HCT116 (cell line): ENCODE measurements at regions not wholly inside any gene's neighbourhood (a gene's known extent, or its start where the extent isn't known, plus 50 kb on each side); places are given as distances from the start of the nearest gene placed in this dataset.

Experiments
- ATAC-seq: fragments of 200-7000 bp; cut with Tn5 transposase; 2 replicates; pipeline ENCODE4 v1.9.1; 2020; ENCODE audit warnings: mild to moderate bottlenecking, moderate library complexity
- BruUV-seq: library from RNA; stranded (reverse); fragments of 400-500 nt; replicated peaks from 2 replicates; lab custom pipeline; 2021; lab: Mats Ljungman, UMichigan
- CTCF ChIA-PET: fragments of 300-600 bp; sonication (Branson Sonifier 250); formaldehyde crosslinking; loops from one replicate; lab custom pipeline; 2021; ENCODE audit warnings: antibody characterized with exemption; lab: Charles Lee
- POLR2A ChIA-PET: fragments of 300-600, 350-600 bp; sonication (Branson Sonifier 250); formaldehyde crosslinking; loops from one replicate; lab custom pipeline; 2021; ENCODE audit warnings: antibody characterized with exemption; lab: Charles Lee
- RAD21 ChIA-PET, 2 experiments: fragments of 300-600 bp; sonication (Branson Sonifier 250); formaldehyde crosslinking; loops; one replicate each; lab custom pipeline; 2023; ENCODE audit warnings: low total read pairs in 2 of 2; ENCODE audit not compliant: uncharacterized antibody in 2 of 2, unreplicated experiment in 2 of 2, low non-redundant PET in 1 of 2; lab: Charles Lee
- DNase-seq: peaks from one replicate; pipeline ENCODE4 v3.0.0-alpha.2; 2010; ENCODE audit warnings: low read depth, low spot score
- H2AFZ ChIP-seq: fragments of 200-600 bp; shearing (Covaris generic), sonication (generic); 2 replicates; pipeline ENCODE4 v1.6.1; 2017; ENCODE audit warnings: low read depth, mixed run types, mixed read lengths, antibody characterized with exemption, low read length; ENCODE audit not compliant: poor library complexity, severe bottlenecking
- H3K27ac ChIP-seq: 2 replicates; pipeline ENCODE4 v1.5.1; 2012; ENCODE audit warnings: low read depth, low read length
- H3K27me3 ChIP-seq: fragments of 200-600 bp; sonication (generic); 2 replicates; pipeline ENCODE4 v1.6.1; 2016; ENCODE audit warnings: mixed run types, low read length, mixed read lengths; ENCODE audit not compliant: insufficient read depth
- H3K36me3 ChIP-seq, 2 experiments: fragments of 200-500 bp in 1 of 2; fragments of 200-600 bp in 1 of 2; sonication (Bioruptor generic) in 1 of 2; sonication (generic) in 1 of 2; 2 replicates each; pipeline versions ENCODE4 v1.5.1 to v1.6.1; 2014 to 2016; ENCODE audit warnings: low read length in 2 of 2, inconsistent platforms in 1 of 2, mixed read lengths in 1 of 2, mixed run types in 1 of 2; ENCODE audit not compliant: insufficient read depth in 2 of 2, control insufficient read depth in 1 of 2
- H3K4me1 ChIP-seq, 2 experiments: fragments of 200-600 bp in 1 of 2; sonication (generic) in 1 of 2; 2 replicates each; pipeline versions ENCODE4 v1.5.1 to v1.6.1; 2012 to 2017; ENCODE audit warnings: low read length in 2 of 2, inconsistent platforms in 1 of 2, mild to moderate bottlenecking in 1 of 2, mixed read lengths in 1 of 2, mixed run types in 1 of 2, moderate library complexity in 1 of 2; ENCODE audit not compliant: insufficient read depth in 2 of 2, control insufficient read depth in 1 of 2
- H3K4me2 ChIP-seq: fragments of 200-600 bp; sonication (generic); 2 replicates; pipeline ENCODE4 v1.6.1; 2017; ENCODE audit warnings: mixed run types, low read length, mixed read lengths
- H3K4me3 ChIP-seq, 2 experiments: fragments of 200-600 bp in 1 of 2; sonication (generic) in 1 of 2; replicated peaks in 1 of 2; 2 replicates each; pipeline ENCODE4 v1.5.1; 2011 to 2016; ENCODE audit warnings: low read length in 2 of 2, control low read depth in 1 of 2, low read depth in 1 of 2, mild to moderate bottlenecking in 1 of 2, mixed read lengths in 1 of 2, mixed run types in 1 of 2
- H3K79me2 ChIP-seq: fragments of 200-600 bp; sonication (generic); 2 replicates; pipeline ENCODE4 v1.6.1; 2017; ENCODE audit warnings: mild to moderate bottlenecking, mixed run types, low read length, moderate library complexity, mixed read lengths; ENCODE audit not compliant: insufficient read depth
- H3K9ac ChIP-seq: fragments of 200-600 bp; sonication (generic); 2 replicates; pipeline ENCODE4 v1.6.1; 2016; ENCODE audit warnings: low read length, mixed read lengths
- H3K9me2 ChIP-seq: fragments of 200-600 bp; sonication (generic), shearing (Covaris generic); 2 replicates; pipeline ENCODE4 v1.6.1; 2017; ENCODE audit warnings: mixed run types, mild to moderate bottlenecking, moderate library complexity; ENCODE audit not compliant: insufficient read depth
- H3K9me3 ChIP-seq, 2 experiments: fragments of 200-500 bp in 1 of 2; fragments of 200-600 bp in 1 of 2; sonication (Bioruptor generic) in 1 of 2; sonication (generic) in 1 of 2; 2 replicates each; pipeline ENCODE4 v1.6.1; 2014 to 2017; ENCODE audit warnings: low read length in 2 of 2, mixed read lengths in 2 of 2, inconsistent platforms in 1 of 2, low read depth in 1 of 2, mild to moderate bottlenecking in 1 of 2, mixed run types in 1 of 2, moderate library complexity in 1 of 2; ENCODE audit not compliant: control insufficient read depth in 1 of 2, insufficient read depth in 1 of 2
- H4K20me1 ChIP-seq: fragments of 200-600 bp; sonication (generic), shearing (Covaris generic); 2 replicates; pipeline ENCODE4 v1.6.1; 2017; ENCODE audit warnings: mixed run types, mild to moderate bottlenecking, moderate library complexity; ENCODE audit not compliant: insufficient read depth
- CBX3 ChIP-seq: IDR thresholded peaks from 2 replicates; pipeline ENCODE4 v1.6.1; 2012; ENCODE audit warnings: low read depth
- EZH2 ChIP-seq: fragments of 200-600 bp; sonication (generic); IDR thresholded peaks from 2 replicates; pipeline ENCODE4 v1.6.1; 2017; ENCODE audit warnings: antibody characterized with exemption, mixed run types
- EZH2phosphoT487 ChIP-seq: fragments of 200-600 bp; IDR thresholded peaks from 2 replicates; pipeline ENCODE4 v1.6.1; 2018; ENCODE audit warnings: antibody characterized with exemption, borderline replicate concordance
- JUND ChIP-seq: IDR thresholded peaks from 2 replicates; pipeline ENCODE4 v1.6.1; 2012
- MAX ChIP-seq: IDR thresholded peaks from 2 replicates; pipeline ENCODE4 v1.6.1; 2012
- RAD21 ChIP-seq: IDR thresholded peaks from 2 replicates; pipeline ENCODE4 v1.6.1; 2012; ENCODE audit warnings: low read depth, mild to moderate bottlenecking
- REST ChIP-seq: IDR thresholded peaks from 2 replicates; pipeline ENCODE4 v1.6.1; 2012; ENCODE audit warnings: low read depth
- SRF ChIP-seq: IDR thresholded peaks from 2 replicates; pipeline ENCODE4 v1.6.1; 2012; ENCODE audit warnings: low read depth
- YY1 ChIP-seq: IDR thresholded peaks from 2 replicates; pipeline ENCODE4 v1.6.1; 2011; ENCODE audit warnings: low read length, low read depth, moderate library complexity, mild to moderate bottlenecking; ENCODE audit not compliant: insufficient replicate concordance; ENCODE audit errors: extremely low read depth
- ZBTB33 ChIP-seq: IDR thresholded peaks from 2 replicates; pipeline ENCODE4 v1.6.1; 2011; ENCODE audit warnings: mild to moderate bottlenecking, low read length, moderate library complexity; ENCODE audit not compliant: insufficient replicate concordance; ENCODE audit errors: extremely low read depth
- intact Hi-C: fragments of 100-400 bp; cut with micrococcal nuclease; formaldehyde crosslinking; loops from 2 replicates; pipeline ENCODE4 v1.10.0; 2022

DNA sequence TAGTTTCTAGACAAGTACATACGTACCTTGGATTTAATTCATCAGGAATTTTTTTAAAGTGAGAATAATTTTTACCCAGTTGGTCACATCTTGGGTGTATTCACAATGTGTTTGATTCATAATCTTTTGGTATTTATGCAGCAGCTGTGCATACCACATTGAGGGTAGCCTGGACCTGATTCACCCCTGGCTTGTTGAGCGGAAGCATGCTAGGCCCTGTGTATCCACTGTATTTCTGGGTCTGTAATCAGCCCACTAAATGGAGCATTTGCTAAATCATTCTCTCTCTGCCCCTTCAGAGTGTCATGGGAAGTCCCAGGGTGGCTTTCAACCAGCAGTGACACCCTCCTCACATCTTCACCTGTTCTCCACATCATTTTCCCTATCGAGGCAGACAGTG, 203.8 kb upstream of the RGS6 start:
- H3K9me2 ChIP-seq: no peaks in the 10 kb centered on the region
- DNase-seq: no peak
- no peak overlapping the region for H3K4me3 ChIP-seq
- no peak overlapping the region for H3K4me2 ChIP-seq
- POLR2A ChIA-PET: no interaction called here
- no peaks in the 10 kb centered on the region for H3K9me3 ChIP-seq
- no peaks in the 10 kb centered on the region for H3K4me1 ChIP-seq
- H3K79me2 ChIP-seq: no peaks in the 10 kb centered on the region
- intact Hi-C loops: no loop called here
- no peaks in the 10 kb centered on the region for H3K27me3 ChIP-seq
- no peaks in the 10 kb centered on the region for H3K36me3 ChIP-seq
- H3K9ac ChIP-seq: no peak overlapping the region
- CTCF ChIA-PET: no interaction called here
- TF ChIP-seq REST (no peak), JUND (no peak)
- TF ChIP-seq, all 23 proteins: peak for 0
- no TSS peak for BruUV-seq
- RAD21 ChIA-PET: no interaction called here
- H2AFZ ChIP-seq: no peak overlapping the region
- no peaks in the 10 kb centered on the region for H4K20me1 ChIP-seq
- H3K27ac ChIP-seq: no peak overlapping the region
- no peak for ATAC-seq

- H3K36me3 ChIP-seq: no peaks in the 10 kb centered on the region; a peak in 1 of 4 replicates
- DNase-seq: no peak
- H2AFZ ChIP-seq: no peak overlapping the region
- no peaks in the 10 kb centered on the region for H3K9me2 ChIP-seq
- no peak overlapping the region for H3K9ac ChIP-seq
- intact Hi-C loops: no loop called here
- H3K4me3 ChIP-seq: no peak overlapping the region
- H3K4me2 ChIP-seq: no peak overlapping the region
- ChIA-PET RAD21 (no interaction called here), CTCF (no interaction called here)
- no peak for ATAC-seq
- H3K4me1 ChIP-seq: no peaks in the 10 kb centered on the region
- no peaks in the 10 kb centered on the region for H3K9me3 ChIP-seq
- H3K27ac ChIP-seq: no peak overlapping the region
- no peaks in the 10 kb centered on the region for H3K27me3 ChIP-seq
- TF ChIP-seq MAX: no peak
- no peak for TF ChIP-seq YY1
- TF ChIP-seq EZH2phosphoT487: no peak
- no peak for TF ChIP-seq ZBTB33
- no peak for TF ChIP-seq RAD21
- TF ChIP-seq EZH2: no peak
- no peak for TF ChIP-seq CBX3
- no peak for TF ChIP-seq SRF
- TF ChIP-seq REST: no peak
- TF ChIP-seq, all 23 proteins: peak for 0
- POLR2A ChIA-PET: no interaction called here
- Histone ChIP-seq H4K20me1 (no peaks in the 10 kb centered on the region), H3K79me2 (no peaks in the 10 kb centered on the region)
- no TSS peak for BruUV-seq
Measured at GRCh38 chr14:71729596-71729995, 202.6 kb upstream of the RGS6 start.
